ENCODE measurements at regions not wholly inside any gene's neighbourhood (a gene's known extent, or its start where the extent isn't known, plus 50 kb on each side); places are given as distances from the start of the nearest gene placed in this dataset.
"Not testable (repeated sequence)": the region's sequence is repeated elsewhere in the genome, so short reads cannot be mapped to it uniquely, and the experiment has no call there.

GRCh38 chr2:95682889-95683517, 91.2 kb downstream of the TRIM43 start:
- H3K36me3 ChIP-seq (ENCODE audit: control insufficient read depth in 2 of 2, extremely low read depth in 1 of 2, insufficient read depth in 1 of 2, low read length in 1 of 2); POLR2A ChIA-PET; H3K4me1 ChIP-seq (ENCODE audit: control insufficient read depth in 1 of 2, extremely low read depth in 1 of 2, insufficient read depth in 2 of 2, low read length in 2 of 2); DNase-seq; H3K27ac Mint-ChIP-seq; H3K9me3 ChIP-seq; H3K9me3 Mint-ChIP-seq; CTCF ChIA-PET; H3K27ac ChIP-seq (ENCODE audit: low read length); H3K36me3 Mint-ChIP-seq: not testable (repeated sequence)
- peak overlapping the region in 1 of 2 donors; percentile 59 for H3K4me3 ChIP-seq (ENCODE audit: control insufficient read depth in 1 of 2, extremely low read depth in 1 of 2, low read length in 1 of 2)
- Mint-ChIP-seq H3K4me1 (peaks cover 8 to 12% (median 12%) of the 10 kb centered on the region in 3 donors), H3K4me3 (peak overlapping the region in 1 of 3 donors; percentile 65), H3K27me3 (peaks cover 27 to 36% of the 10 kb centered on the region in 2 donors)
- peak in 1 of 4 experiments; percentile 27 for ATAC-seq (replicated peaks in 1 of 4)
- H3K27me3 ChIP-seq (replicated peaks in 1 of 2; ENCODE audit: control insufficient read depth in 2 of 2, extremely low read depth in 1 of 2, insufficient read depth in 2 of 2, low read length in 1 of 2) = peaks cover 0 to 33% of the 10 kb centered on the region in 2 experiments
- WGBS (ENCODE audit: insufficient coverage) = 63% methylated on average over 2 of the region's 19 CpGs

GRCh38 chr2:95685513-95685912, 93.7 kb downstream of the TRIM43 start:
- CTCF ChIA-PET = no interaction called here
- H3K27me3 Mint-ChIP-seq = peaks cover 23% of the 10 kb centered on the region in 2 donors
- ATAC-seq (replicated peaks in 1 of 4) = no peak
- no peak overlapping the region for H3K4me3 Mint-ChIP-seq
- H3K9me3 Mint-ChIP-seq = no peaks in the 10 kb centered on the region
- H3K27ac ChIP-seq (ENCODE audit: low read length) = no peak overlapping the region
- POLR2A ChIA-PET = no interaction called here
- H3K9me3 ChIP-seq = no peaks in the 10 kb centered on the region
- DNase-seq = no peak
- no peaks in the 10 kb centered on the region for H3K36me3 Mint-ChIP-seq
- no peaks in the 10 kb centered on the region for H3K36me3 ChIP-seq (ENCODE audit: control insufficient read depth in 2 of 2, extremely low read depth in 1 of 2, insufficient read depth in 1 of 2, low read length in 1 of 2)
- no CpG with 5 or more reads among the region's 3 CpGs for WGBS (ENCODE audit: insufficient coverage)
- H3K27me3 ChIP-seq (replicated peaks in 1 of 2; ENCODE audit: control insufficient read depth in 2 of 2, extremely low read depth in 1 of 2, insufficient read depth in 2 of 2, low read length in 1 of 2) = peaks cover 0 to 23% of the 10 kb centered on the region in 2 experiments
- peaks cover 3 to 9% of the 10 kb centered on the region in 2 experiments for H3K4me1 ChIP-seq (ENCODE audit: control insufficient read depth in 1 of 2, extremely low read depth in 1 of 2, insufficient read depth in 2 of 2, low read length in 2 of 2)
- peaks cover 8 to 12% (median 12%) of the 10 kb centered on the region in 3 donors for H3K4me1 Mint-ChIP-seq
- no peak overlapping the region for H3K27ac Mint-ChIP-seq
- no peak overlapping the region for H3K4me3 ChIP-seq (ENCODE audit: control insufficient read depth in 1 of 2, extremely low read depth in 1 of 2, low read length in 1 of 2)

- H3K36me3 Mint-ChIP-seq, H3K4me3 Mint-ChIP-seq: not testable (repeated sequence)
- no CpG with 5 or more reads among the region's 5 CpGs for whole genome bisulfite sequencing (ENCODE audit: insufficient coverage)
Measured at GRCh38 chr2:95686056-95686825, 94.4 kb downstream of the TRIM43 start.

GRCh38 chr2:95687852-95688251, 96.1 kb downstream of the TRIM43 start:
- CTCF ChIA-PET; H3K27ac Mint-ChIP-seq; H3K27ac ChIP-seq (ENCODE audit: low read length); ATAC-seq (replicated peaks in 1 of 4); H3K9me3 Mint-ChIP-seq; H3K36me3 Mint-ChIP-seq; DNase-seq; H3K4me3 Mint-ChIP-seq; H3K36me3 ChIP-seq (ENCODE audit: control insufficient read depth in 2 of 2, extremely low read depth in 1 of 2, insufficient read depth in 1 of 2, low read length in 1 of 2); POLR2A ChIA-PET; H3K9me3 ChIP-seq; H3K4me1 ChIP-seq (ENCODE audit: control insufficient read depth in 1 of 2, extremely low read depth in 1 of 2, insufficient read depth in 2 of 2, low read length in 2 of 2); H3K4me3 ChIP-seq (ENCODE audit: control insufficient read depth in 1 of 2, extremely low read depth in 1 of 2, low read length in 1 of 2); H3K4me1 Mint-ChIP-seq: not testable (repeated sequence)
- peaks cover 15 to 16% of the 10 kb centered on the region in 2 donors for H3K27me3 Mint-ChIP-seq
- H3K27me3 ChIP-seq (replicated peaks in 1 of 2; ENCODE audit: control insufficient read depth in 2 of 2, extremely low read depth in 1 of 2, insufficient read depth in 2 of 2, low read length in 1 of 2) = peaks cover 0 to 13% of the 10 kb centered on the region in 2 experiments
- WGBS (ENCODE audit: insufficient coverage) = no CpG with 5 or more reads among the region's 2 CpGs

More at GRCh38 chr2:95686056-95686825, 94.4 kb downstream of the TRIM43 start:
- H3K9me3 Mint-ChIP-seq; H3K27ac ChIP-seq (ENCODE audit: low read length); H3K4me1 ChIP-seq (ENCODE audit: control insufficient read depth in 1 of 2, extremely low read depth in 1 of 2, insufficient read depth in 2 of 2, low read length in 2 of 2); ATAC-seq (replicated peaks in 1 of 4); H3K36me3 ChIP-seq (ENCODE audit: control insufficient read depth in 2 of 2, extremely low read depth in 1 of 2, insufficient read depth in 1 of 2, low read length in 1 of 2); H3K27ac Mint-ChIP-seq; DNase-seq; H3K9me3 ChIP-seq; H3K4me3 ChIP-seq (ENCODE audit: control insufficient read depth in 1 of 2, extremely low read depth in 1 of 2, low read length in 1 of 2); CTCF ChIA-PET; POLR2A ChIA-PET: not testable (repeated sequence)
- H3K27me3 ChIP-seq (replicated peaks in 1 of 2; ENCODE audit: control insufficient read depth in 2 of 2, extremely low read depth in 1 of 2, insufficient read depth in 2 of 2, low read length in 1 of 2) = peaks cover 0 to 19% of the 10 kb centered on the region in 2 experiments
- H3K27me3 Mint-ChIP-seq = peaks cover 21 to 23% of the 10 kb centered on the region in 2 donors
- peaks cover 8 to 12% (median 12%) of the 10 kb centered on the region in 3 donors for H3K4me1 Mint-ChIP-seq

- H3K4me1 ChIP-seq (ENCODE audit: control insufficient read depth in 1 of 2, extremely low read depth in 1 of 2, insufficient read depth in 2 of 2, low read length in 2 of 2); H3K4me1 Mint-ChIP-seq; H3K9me3 Mint-ChIP-seq; H3K27ac Mint-ChIP-seq; H3K9me3 ChIP-seq; H3K36me3 ChIP-seq (ENCODE audit: control insufficient read depth in 2 of 2, extremely low read depth in 1 of 2, insufficient read depth in 1 of 2, low read length in 1 of 2); H3K4me3 Mint-ChIP-seq; H3K4me3 ChIP-seq (ENCODE audit: control insufficient read depth in 1 of 2, extremely low read depth in 1 of 2, low read length in 1 of 2); POLR2A ChIA-PET; CTCF ChIA-PET; DNase-seq; ATAC-seq (replicated peaks in 1 of 4); H3K27ac ChIP-seq (ENCODE audit: low read length); H3K36me3 Mint-ChIP-seq; H3K27me3 ChIP-seq (replicated peaks in 1 of 2; ENCODE audit: control insufficient read depth in 2 of 2, extremely low read depth in 1 of 2, insufficient read depth in 2 of 2, low read length in 1 of 2): not testable (repeated sequence)
- 92% methylated on average over 7 of the region's 7 CpGs for WGBS (ENCODE audit: insufficient coverage)
- peaks cover 13 to 23% of the 10 kb centered on the region in 2 donors for H3K27me3 Mint-ChIP-seq
Measured at GRCh38 chr2:95691210-95691609, 99.4 kb downstream of the TRIM43 start.

- H3K27me3 Mint-ChIP-seq = peaks cover 27 to 28% of the 10 kb centered on the region in 2 donors
- H3K36me3 Mint-ChIP-seq; H3K9me3 ChIP-seq; H3K4me1 Mint-ChIP-seq; H3K4me1 ChIP-seq (ENCODE audit: control insufficient read depth in 1 of 2, extremely low read depth in 1 of 2, insufficient read depth in 2 of 2, low read length in 2 of 2); H3K4me3 ChIP-seq (ENCODE audit: control insufficient read depth in 1 of 2, extremely low read depth in 1 of 2, low read length in 1 of 2); H3K27ac ChIP-seq (ENCODE audit: low read length); ATAC-seq (replicated peaks in 1 of 4); H3K36me3 ChIP-seq (ENCODE audit: control insufficient read depth in 2 of 2, extremely low read depth in 1 of 2, insufficient read depth in 1 of 2, low read length in 1 of 2); H3K4me3 Mint-ChIP-seq; H3K27me3 ChIP-seq (replicated peaks in 1 of 2; ENCODE audit: control insufficient read depth in 2 of 2, extremely low read depth in 1 of 2, insufficient read depth in 2 of 2, low read length in 1 of 2); H3K27ac Mint-ChIP-seq; H3K9me3 Mint-ChIP-seq; DNase-seq; POLR2A ChIA-PET; CTCF ChIA-PET: not testable (repeated sequence)
- no CpG with 5 or more reads among the region's 7 CpGs for WGBS (ENCODE audit: insufficient coverage)
Measured at GRCh38 chr2:95693071-95693846, 101.5 kb downstream of the TRIM43 start.
